ENCODE measurements at regions not wholly inside any gene's neighbourhood (a gene's known extent, or its start where the extent isn't known, plus 50 kb on each side); places are given as distances from the start of the nearest gene placed in this dataset.

- no peak for DNase-seq (ENCODE audit: low read depth)
Measured at GRCh38 chr10:111511751-111512150, 434.9 kb downstream of the ADRA2A start.

- no peak for DNase-seq (ENCODE audit: low read depth)
Measured at GRCh38 chr10:111515264-111515663, 438.4 kb downstream of the ADRA2A start.

GRCh38 chr10:111515706-111516105 lies 438.9 kb downstream of the ADRA2A start:
- DNase-seq (ENCODE audit: low read depth): no peak

GRCh38 chr10:111516144-111516543 lies 439.3 kb downstream of the ADRA2A start:
- no peak for DNase-seq (ENCODE audit: low read depth)

- no peak for DNase-seq (ENCODE audit: low read depth)
Measured at GRCh38 chr10:111522141-111522540, 445.3 kb downstream of the ADRA2A start.

- DNase-seq (ENCODE audit: low read depth): no peak
Measured at GRCh38 chr10:111522551-111522950, 445.7 kb downstream of the ADRA2A start.

GRCh38 chr10:111523016-111523415 lies 446.2 kb downstream of the ADRA2A start:
- no peak for DNase-seq (ENCODE audit: low read depth)

- DNase-seq (ENCODE audit: low read depth): no peak
Measured at GRCh38 chr10:111524134-111524533, 447.3 kb downstream of the ADRA2A start.

- DNase-seq (ENCODE audit: low read depth): no peak
Measured at GRCh38 chr10:111525696-111526095, 448.9 kb downstream of the ADRA2A start.

GRCh38 chr10:111531690-111532089 lies 454.9 kb downstream of the ADRA2A start:
- DNase-seq (ENCODE audit: low read depth): no peak

- DNase-seq (ENCODE audit: low read depth): no peak
Measured at GRCh38 chr10:111532139-111532538, 455.3 kb downstream of the ADRA2A start.

GRCh38 chr10:111539246-111539645 lies 462.4 kb downstream of the ADRA2A start:
- DNase-seq (ENCODE audit: low read depth): no peak

- no peak for DNase-seq (ENCODE audit: low read depth)
Measured at GRCh38 chr10:111543854-111544253, 467.0 kb downstream of the ADRA2A start.

- no peak for DNase-seq (ENCODE audit: low read depth)
Measured at GRCh38 chr10:111545861-111546605, 469.2 kb downstream of the ADRA2A start.

GRCh38 chr10:111548084-111548726 lies 471.4 kb downstream of the ADRA2A start:
- DNase-seq (ENCODE audit: low read depth): no peak

- DNase-seq (ENCODE audit: low read depth): no peak
Measured at GRCh38 chr10:111551001-111551400, 474.2 kb downstream of the ADRA2A start.

GRCh38 chr10:111556666-111557065 lies 479.8 kb downstream of the ADRA2A start:
- DNase-seq (ENCODE audit: low read depth): no peak

GRCh38 chr10:111558211-111558610 lies 481.4 kb downstream of the ADRA2A start:
- no peak for DNase-seq (ENCODE audit: low read depth)

GRCh38 chr10:111560027-111560426 lies 483.2 kb downstream of the ADRA2A start:
- DNase-seq (ENCODE audit: low read depth): no peak

- no peak for DNase-seq (ENCODE audit: low read depth)
Measured at GRCh38 chr10:111561124-111561523, 484.3 kb downstream of the ADRA2A start.

- DNase-seq (ENCODE audit: low read depth): no peak
Measured at GRCh38 chr10:111565542-111565941, 488.7 kb downstream of the ADRA2A start.

- DNase-seq (ENCODE audit: low read depth): no peak
Measured at GRCh38 chr10:111578076-111578475, 501.2 kb downstream of the ADRA2A start.

- DNase-seq (ENCODE audit: low read depth): no peak
Measured at GRCh38 chr10:111579473-111579872, 502.6 kb downstream of the ADRA2A start.

GRCh38 chr10:111590703-111591102 lies 513.9 kb downstream of the ADRA2A start:
- no peak for DNase-seq (ENCODE audit: low read depth)
